ENCODE measurements at regions not wholly inside any gene's neighbourhood (a gene's known extent, or its start where the extent isn't known, plus 50 kb on each side); places are given as distances from the start of the nearest gene placed in this dataset.
"Not testable (repeated sequence)": the region's sequence is repeated elsewhere in the genome, so short reads cannot be mapped to it uniquely, and the experiment has no call there.

GRCh38 chr1:610538-610937, 75.9 kb downstream of the OR4F16 start:
- not testable (repeated sequence) for DNase-seq

GRCh38 chr1:609161-609560, 77.3 kb downstream of the OR4F16 start:
- DNase-seq, result not testable (repeated sequence)

- DNase-seq, result peak; percentile 32
Observed at GRCh38 chr1:605279-605678, 81.2 kb downstream of the OR4F16 start.

GRCh38 chr1:588211-588610, 98.2 kb downstream of the OR4F16 start:
- DNase-seq, result not testable (repeated sequence)

GRCh38 chr1:585992-586391, 100.5 kb downstream of the OR4F16 start:
- DNase-seq, result peak; percentile 67
